NCI-H748 (cell line): ENCODE measurements at regions not wholly inside any gene's neighbourhood (a gene's known extent, or its start where the extent isn't known, plus 50 kb on each side); places are given as distances from the start of the nearest gene placed in this dataset.

ENCODE experiments used
- DNase-seq: peaks from one replicate; lab custom pipeline; 2025; ENCODE audit not compliant: unreplicated experiment; lab: John Stamatoyannopoulos, UW

GRCh38 chr15:79230766-79231165 lies 51.8 kb upstream of the ANKRD34C start:
- DNase-seq, result no peak

- DNase-seq, result peak; percentile 0
These were observed 59.7 kb upstream of the ANKRD34C start for GRCh38 chr15:79222808-79223207.

GRCh38 chr15:79221696-79222095 lies 60.8 kb upstream of the ANKRD34C start:
- DNase-seq, result no peak

GRCh38 chr15:79219393-79220056 lies 63.0 kb upstream of the ANKRD34C start:
- DNase-seq, result no peak

GRCh38 chr15:79218588-79219200 lies 63.8 kb upstream of the ANKRD34C start:
- no peak for DNase-seq

- DNase-seq, result no peak
These were observed 68.9 kb upstream of the ANKRD34C start for GRCh38 chr15:79213650-79214049.

- DNase-seq, result no peak
These were observed 69.8 kb upstream of the ANKRD34C start for GRCh38 chr15:79212589-79213157.

GRCh38 chr15:79211481-79211880 lies 71.0 kb upstream of the ANKRD34C start:
- DNase-seq, result no peak

GRCh38 chr15:79209690-79210089 lies 72.8 kb upstream of the ANKRD34C start:
- DNase-seq, result no peak

GRCh38 chr15:79209116-79209515 lies 73.4 kb upstream of the ANKRD34C start:
- no peak for DNase-seq

- DNase-seq, result no peak
These were observed 74.3 kb upstream of the ANKRD34C start for GRCh38 chr15:79208179-79208578.

- DNase-seq, result no peak
These were observed 75.6 kb upstream of the ANKRD34C start for GRCh38 chr15:79206940-79207339.

- no peak for DNase-seq
These were observed 77.4 kb upstream of the ANKRD34C start for GRCh38 chr15:79204886-79205675.

- no peak for DNase-seq
These were observed 84.1 kb upstream of the ANKRD34C start for GRCh38 chr15:79198461-79198860.

- no peak for DNase-seq
These were observed 85.2 kb upstream of the ANKRD34C start for GRCh38 chr15:79197285-79197684.

- no peak for DNase-seq
These were observed 86.7 kb upstream of the ANKRD34C start for GRCh38 chr15:79195802-79196201.

GRCh38 chr15:79195239-79195638 lies 87.3 kb upstream of the ANKRD34C start:
- no peak for DNase-seq

- no peak for DNase-seq
These were observed 88.1 kb upstream of the ANKRD34C start for GRCh38 chr15:79194386-79194785.

- no peak for DNase-seq
These were observed 89.0 kb upstream of the ANKRD34C start for GRCh38 chr15:79193549-79193948.

- no peak for DNase-seq
These were observed 89.4 kb upstream of the ANKRD34C start for GRCh38 chr15:79193103-79193502.

- no peak for DNase-seq
These were observed 90.0 kb upstream of the ANKRD34C start for GRCh38 chr15:79192462-79193036.
